HG03135 (cell line): ENCODE measurements at regions not wholly inside any gene's neighbourhood (a gene's known extent, or its start where the extent isn't known, plus 50 kb on each side); places are given as distances from the start of the nearest gene placed in this dataset.
A peak's percentile ranks its signal among the peaks of the same experiment; 100 is the strongest.
"Not testable (repeated sequence)": the region's sequence is repeated elsewhere in the genome, so short reads cannot be mapped to it uniquely, and the experiment has no call there.

Source experiments
- ATAC-seq: cut with Tn5 transposase; IDR thresholded peaks from one replicate; pipeline ENCODE4 v1.9.1; 2021; ENCODE audit warnings: mild to moderate bottlenecking, moderate library complexity; ENCODE audit not compliant: unreplicated experiment

DNA sequence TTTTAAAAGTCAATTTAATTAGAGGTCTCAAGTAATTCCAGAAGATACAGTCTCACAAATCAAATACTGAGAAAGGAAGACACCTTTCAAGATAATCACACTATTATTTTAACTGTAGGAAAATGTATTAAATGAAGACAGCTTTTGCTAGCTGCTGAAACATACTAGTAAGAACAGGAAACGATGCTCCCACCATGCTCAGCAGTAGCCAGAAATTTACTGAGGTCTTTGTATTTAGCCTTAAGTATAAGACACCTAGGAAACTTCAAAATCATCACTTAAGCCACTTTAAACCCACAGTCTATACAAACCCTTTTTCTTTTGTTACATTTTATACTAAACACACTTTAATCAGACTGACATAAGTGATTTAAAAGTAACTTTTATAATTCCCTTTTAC lies 72.7 kb upstream of the NPIPB12 start:
- ATAC-seq: not testable (repeated sequence)

DNA sequence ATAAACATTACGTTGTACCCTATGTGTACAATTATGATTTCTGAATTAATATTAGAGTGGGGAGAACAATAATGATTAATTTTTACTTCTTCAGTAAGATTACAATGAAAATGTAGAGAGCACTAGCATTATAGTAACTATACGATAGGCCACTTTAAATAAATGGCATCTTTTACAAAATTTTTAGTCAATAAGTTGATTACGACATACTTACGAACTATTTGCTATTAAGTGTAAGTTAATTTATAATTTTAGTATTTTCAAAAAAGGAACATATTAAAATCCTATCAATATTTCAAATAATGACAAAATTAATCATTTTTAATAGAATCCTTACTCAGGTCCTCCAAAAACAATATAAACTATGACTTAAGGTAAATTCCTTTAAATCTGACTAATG lies 75.6 kb upstream of the NPIPB12 start:
- not testable (repeated sequence) for ATAC-seq

DNA sequence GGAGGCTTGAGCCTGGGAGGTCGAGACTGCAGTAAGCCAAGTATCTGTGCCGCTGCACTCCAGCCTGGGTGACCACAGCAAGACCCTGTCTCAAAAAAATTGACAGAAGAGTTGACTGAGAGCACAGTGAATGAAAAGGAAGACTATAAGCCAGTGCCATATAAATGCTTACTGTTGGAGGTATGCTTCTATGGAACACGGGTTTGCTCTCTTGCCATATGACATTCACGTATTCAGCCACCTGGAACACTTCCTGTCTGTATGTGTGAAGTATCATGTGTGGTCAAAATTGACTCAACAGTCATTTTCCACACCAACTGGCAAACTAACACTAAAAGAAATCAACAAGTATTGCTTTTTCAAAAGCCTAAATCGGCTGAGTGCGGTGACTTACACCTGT lies 71.1 kb upstream of the SPN start:
- ATAC-seq: not testable (repeated sequence)

DNA sequence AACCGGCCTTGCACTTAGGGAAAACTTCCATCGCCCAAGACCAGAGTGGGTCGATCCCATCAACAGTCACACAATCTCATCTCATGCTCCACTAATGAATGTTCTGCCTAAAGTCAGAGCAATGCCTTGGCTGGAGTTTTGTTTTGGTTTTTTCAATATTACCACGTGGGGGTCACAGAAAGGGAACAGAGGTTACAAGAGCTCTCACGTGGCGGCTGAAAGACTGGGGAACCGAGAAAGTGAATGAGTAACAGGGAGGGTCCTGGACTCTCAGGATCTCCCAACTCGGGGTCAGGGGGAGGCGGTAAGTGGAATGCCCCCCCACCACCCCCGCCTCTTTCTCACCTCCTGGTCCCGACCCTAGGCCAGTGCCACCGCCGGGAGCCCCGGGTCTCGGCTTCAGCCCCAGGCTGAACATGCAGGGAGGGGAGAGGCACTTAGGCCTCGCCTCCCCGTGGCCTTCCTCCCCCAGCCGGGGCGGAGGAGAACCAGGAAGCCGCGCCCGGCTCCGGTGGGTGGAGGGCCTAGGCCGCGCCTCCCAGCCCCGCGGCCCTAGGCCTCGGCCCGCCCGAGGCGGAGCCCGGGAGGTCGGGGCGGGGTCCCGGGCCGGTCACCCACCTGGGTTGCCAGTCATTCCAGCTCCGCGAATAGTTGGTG lies 68.7 kb upstream of the SPN start:
- ATAC-seq: peak; percentile 35

DNA sequence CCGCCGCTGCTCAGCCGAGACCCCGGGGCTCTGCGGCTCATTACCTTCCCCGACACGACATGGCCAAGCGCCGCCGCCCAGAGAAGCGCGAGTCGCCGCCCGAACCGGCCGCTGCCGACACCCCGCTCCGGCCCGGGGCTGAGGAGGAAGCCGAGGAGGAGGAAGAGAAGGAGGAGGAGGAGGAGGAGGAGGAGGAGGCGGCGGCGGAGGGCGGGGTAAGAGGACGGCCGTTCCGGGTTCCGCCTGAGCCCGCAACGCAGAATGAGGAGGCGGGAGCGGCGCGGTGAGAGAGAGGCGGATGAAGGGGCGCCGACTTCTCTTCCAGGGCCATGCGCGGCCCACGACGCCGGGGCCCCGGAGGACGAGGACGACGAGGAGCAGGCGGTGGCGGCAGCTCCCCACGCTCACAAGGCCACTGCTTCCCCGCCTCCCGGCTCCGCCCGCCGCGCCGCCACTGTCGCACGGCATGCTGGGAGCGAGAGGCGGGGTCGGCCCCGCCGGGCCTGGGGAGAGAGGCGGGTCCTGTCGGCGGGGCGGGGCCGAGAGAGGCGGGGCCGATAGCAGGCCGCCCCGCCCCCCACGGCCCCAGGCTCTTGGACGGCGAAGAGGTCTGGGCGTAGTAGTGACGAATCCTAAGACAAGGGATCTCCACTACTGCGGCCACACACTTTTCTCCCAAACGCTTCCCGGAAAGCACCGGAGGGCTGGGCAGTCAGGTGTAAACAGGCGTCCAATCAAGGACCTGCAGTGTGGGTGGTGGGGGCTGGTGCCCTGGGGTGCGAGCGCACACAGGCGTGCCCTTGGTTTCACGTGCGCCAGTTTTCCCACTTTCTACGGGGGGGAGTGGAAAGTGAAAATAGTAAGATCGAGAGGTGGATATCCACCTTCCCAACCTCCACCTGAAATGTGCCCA lies 67.9 kb upstream of the SPN start:
- ATAC-seq: peak; percentile 64

DNA sequence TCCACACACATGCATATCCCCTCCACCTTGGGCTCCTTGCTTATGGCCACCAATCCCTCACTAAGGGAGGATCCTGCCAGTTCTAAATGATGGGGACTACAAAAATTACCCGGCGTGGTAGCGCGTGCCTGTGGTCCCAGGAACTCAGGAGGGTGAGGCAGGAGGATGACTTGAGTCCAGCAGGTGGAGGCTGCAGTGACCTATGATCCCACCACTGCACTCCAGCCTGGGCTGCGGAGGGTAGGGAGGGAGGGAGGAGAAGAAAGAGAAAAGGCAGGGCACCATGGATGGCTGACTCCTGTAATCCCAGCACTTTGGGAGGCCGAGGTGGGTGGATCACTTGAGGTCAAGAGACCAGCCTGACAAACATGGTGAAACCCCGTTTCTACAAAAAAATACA lies 66.0 kb upstream of the SPN start:
- ATAC-seq: not testable (repeated sequence)

DNA sequence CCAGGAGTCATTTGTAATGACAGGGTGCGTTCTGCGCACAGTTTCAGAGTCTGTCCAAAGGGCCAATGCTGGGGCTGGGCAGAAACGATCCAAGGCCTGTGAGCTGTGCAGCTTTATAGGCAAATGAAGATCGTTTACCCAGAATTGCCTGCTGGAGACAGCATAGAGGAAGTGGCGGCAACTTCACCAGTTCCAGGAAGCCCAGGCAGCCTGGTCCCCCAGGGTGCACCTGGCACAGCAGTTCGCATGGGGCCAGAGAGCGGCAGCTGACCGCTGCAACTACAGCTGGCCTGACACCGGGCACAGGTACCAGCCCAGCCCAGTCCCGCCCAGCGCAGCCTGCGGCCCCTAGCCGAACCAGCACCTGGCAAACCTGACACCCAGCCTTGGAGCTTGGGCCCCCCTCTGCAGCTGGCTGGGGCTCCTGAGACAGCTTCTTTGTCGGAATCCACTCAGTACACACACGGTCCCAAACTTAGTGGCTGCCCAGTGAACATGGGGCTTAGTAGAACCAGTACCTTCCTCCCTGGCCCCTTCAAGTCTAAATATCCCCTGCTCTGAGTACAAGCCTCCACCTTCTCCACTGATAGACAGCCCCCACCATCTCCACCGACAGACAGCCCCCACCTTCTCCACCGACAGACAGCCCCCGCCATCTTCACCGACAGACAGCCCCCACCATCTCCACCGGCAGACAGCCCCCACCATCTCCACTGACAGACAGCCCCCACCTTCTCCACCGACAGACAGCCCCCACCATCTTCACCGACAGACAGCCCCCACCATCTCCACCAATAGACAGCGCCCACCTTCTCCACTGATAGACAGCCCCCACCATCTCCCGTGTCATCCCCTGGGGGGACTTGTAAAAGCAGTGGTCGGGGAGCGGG lies 62.7 kb upstream of the SPN start:
- peak; percentile 47 for ATAC-seq

DNA sequence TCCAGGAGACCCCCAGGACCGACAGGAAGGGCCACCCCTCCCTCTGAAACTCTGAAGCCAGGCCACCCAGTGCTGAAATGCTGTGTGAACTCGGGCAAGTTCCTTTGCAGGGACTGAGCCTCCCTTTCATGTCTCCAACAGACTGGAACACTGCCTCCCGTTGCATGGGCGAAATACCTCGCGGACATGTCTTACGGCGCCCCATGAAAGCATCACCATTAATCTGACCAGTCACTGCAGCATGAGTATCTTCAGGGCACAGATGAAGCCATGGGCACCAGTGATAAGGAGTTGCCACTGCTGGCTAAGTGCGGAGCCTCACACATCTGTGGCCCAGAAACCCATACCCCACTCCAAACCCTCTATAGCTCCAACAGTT lies 60.8 kb upstream of the SPN start:
- not testable (repeated sequence) for ATAC-seq

DNA sequence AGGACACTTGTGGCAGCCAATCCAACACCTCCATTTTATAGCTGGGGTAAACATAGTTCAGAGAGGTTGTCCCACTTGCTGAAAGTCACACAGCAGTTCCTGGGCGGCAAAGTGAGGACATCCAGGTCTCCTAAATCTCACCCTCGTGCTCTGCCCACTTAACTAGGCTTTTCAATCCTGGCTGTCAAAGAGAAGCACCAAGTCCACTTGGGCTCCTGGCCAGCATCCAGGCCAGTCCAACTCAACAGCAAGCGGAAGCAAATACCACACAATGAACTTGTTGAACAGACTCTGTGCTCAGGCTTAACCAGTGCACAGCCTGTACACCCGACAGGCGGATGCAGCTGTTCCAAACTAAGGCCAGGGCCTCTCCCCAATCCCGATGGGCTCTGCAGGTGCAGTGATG lies 60.4 kb upstream of the SPN start:
- ATAC-seq: not testable (repeated sequence)

DNA sequence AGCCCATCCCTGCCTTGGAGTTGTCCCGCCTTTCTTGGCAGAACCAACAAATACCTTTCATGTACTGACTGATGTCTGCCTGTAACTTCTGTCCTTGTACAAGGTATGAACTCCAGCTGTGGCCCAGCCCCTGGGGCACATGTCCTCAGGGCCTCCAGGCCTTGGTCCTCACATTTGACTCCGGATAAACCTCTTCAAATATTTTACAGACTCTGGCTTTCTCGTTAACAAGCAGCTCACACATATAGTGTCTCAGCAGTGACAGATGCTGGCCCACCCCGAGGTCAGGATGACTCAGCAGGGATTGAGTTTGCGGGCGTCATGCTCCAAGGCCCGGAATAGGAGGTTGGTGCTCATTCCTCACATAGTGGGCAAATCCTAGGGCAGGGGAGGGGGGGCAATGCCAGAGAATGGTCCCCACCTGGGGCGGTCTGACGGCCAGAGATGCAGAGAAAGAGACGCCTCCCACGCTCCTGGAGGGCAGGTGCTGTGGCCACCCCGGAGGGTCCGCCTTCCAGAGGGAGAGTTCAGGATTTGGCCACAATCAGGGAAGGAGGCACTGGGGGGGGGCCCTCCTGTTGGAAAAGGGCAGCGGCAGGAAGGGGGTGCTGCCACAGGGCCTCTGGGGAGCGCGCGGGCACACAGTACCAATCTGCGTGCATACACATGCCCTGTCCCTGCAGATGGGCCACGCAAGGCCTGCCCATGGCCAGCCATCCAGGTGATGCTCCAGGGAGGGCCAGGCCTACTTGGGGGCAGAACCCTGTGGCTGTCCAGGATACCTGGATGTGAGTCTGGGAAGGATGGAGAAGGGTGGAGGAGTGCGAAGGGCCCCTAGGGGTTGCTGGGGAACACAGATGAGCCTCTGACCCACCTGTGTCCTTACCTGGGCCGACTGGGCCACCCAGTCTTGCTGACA lies 58.2 kb upstream of the SPN start:
- not testable (repeated sequence) for ATAC-seq

DNA sequence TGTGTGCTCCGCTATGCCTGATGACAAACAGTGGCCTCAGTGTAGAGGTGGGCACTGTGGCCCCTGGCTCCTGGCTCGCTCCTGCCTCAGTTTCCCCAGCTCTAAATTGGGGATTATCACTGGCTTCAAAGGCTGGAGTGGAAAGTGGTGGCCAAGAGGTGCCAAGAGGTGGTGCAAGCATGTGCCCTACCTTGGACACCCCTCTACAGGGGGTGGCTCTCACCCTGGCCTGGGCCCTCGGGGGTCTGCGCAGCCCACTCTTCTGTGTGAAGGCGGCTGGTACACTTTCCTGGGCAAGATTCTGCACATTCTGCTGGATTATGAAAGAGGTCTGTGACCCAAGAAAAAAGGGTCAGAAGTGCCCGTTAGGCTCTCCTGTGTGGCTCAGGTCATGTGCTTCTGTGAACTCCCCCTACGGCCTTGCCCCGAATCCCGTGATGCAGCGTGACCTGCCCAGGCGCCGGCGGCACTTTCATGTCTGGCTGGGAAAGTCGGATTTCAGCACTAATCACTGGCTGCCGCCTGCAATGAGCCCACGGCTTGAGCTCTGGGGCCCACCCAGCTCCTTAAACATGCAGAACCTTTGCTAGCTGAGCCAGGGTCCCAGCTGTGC lies 57.3 kb upstream of the SPN start:
- not testable (repeated sequence) for ATAC-seq

DNA sequence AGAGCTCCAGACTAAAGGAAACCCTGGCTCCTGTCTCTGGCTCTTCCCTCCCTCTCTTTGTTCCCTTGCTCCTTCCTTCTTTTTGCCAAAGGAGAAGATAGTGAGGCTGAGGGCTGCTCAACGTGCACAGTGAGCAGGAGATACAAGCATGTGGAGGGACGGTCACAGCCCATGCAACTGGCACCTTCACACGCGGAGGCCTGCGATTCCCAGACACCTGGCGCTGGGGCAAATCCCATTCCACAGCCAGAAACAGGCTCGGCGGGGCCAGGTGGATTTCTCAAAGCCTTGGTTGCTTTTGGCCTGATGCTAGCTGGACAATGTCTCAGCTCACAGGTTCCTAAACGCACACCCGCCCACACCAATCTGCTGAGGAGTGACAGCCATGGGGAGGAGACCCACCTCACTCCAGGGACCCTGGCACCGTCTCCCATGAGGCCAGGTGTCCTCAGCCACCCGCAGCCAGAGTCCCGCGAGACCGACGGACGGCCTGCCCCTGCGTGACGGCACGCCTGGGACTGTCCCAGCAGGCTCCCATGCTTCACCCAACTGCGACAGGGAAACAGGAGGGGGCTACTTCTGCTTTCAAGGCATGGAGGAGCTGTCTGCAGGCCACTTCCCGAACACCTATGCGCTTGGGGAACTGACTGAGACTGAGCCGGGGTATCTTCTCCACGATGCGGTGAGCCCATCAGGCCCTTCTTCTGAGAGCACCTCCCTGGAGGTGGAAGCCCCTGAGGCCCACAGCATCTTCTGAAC lies 56.2 kb upstream of the SPN start:
- ATAC-seq: not testable (repeated sequence)

DNA sequence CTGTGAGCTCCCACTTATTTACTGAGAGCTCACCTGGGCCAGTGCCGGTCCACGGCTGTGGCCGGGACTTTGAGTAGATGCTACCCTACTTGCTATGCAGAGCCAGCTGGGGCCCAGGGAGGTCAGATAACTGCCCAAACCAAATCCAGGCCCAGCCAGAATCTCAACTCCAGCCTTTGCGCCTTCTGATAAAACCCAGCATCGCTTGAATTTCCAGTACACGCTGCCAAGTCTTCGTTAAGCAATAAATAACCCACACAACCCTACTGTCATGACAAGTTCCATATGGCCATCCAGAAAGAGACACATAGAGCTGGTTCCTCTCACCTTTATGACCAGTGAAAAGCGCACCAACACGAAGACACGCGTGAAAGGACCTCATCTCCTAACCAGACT lies 55.6 kb upstream of the SPN start:
- ATAC-seq: not testable (repeated sequence)

DNA sequence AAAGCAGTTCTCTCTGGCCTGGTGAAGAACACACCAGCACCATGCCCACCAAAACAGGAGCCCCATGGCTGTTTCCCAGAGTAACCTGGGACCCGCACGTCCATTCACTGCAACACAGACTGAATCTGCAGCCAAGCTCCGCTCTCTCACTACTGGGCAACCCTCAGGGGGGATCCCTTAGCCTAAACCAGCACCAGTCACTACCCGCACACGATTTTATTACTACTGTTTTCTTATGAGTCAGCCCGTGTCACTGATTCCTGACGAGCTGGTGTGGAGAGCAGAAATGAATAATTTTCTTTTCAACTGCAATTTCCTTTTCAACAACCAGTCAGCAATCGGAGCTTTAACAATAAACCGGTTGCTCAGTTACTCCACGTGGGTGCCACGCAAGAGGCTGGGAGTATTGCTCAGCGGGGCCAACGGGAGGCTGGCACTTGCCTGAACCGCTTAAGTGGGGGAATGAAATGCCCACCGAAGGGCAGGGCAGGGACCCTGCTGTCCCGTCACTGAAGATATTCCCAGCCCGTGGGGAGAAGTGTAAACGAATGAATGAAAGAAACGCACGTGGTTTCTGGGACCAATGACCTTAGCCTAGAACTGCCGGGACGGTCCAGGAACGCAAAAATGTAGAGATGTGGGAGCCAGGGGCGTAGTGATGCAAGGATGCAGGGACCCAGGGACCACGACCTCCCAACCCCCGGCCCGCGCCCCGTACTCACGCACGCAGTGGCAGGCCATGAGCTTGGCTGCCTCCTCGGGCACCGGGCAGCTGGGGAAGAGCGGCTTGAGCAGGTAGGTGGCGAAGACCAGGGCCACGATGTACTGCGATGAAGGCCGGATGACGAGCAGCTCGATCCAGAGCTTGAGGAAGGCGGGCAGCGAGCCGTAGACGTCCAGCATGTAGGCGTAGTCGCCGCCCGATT lies 50.4 kb upstream of the SPN start:
- not testable (repeated sequence) for ATAC-seq
